Fibroblast of lung (primary cell): ENCODE measurements at regions not wholly inside any gene's neighbourhood (a gene's known extent, or its start where the extent isn't known, plus 50 kb on each side); places are given as distances from the start of the nearest gene placed in this dataset.
A peak's percentile ranks its signal among the peaks of the same experiment; 100 is the strongest.

Experiments used
- DNase-seq, 2 donors: peaks; one replicate each; pipeline versions ENCODE4 v3.0.0 to v3.0.0-alpha.2; 2010; ENCODE audit warnings: low read depth in 2 of 2
- H2AFZ ChIP-seq: 2 replicates; pipeline ENCODE4 v1.5.1; 2012; ENCODE audit warnings: low read length, control low read depth, inconsistent platforms
- H3K27ac ChIP-seq: 2 replicates; pipeline ENCODE4 v1.5.1; 2011; ENCODE audit warnings: low read length, control low read depth; ENCODE audit not compliant: insufficient read depth
- H3K27me3 ChIP-seq: 2 replicates; pipeline ENCODE4 v1.5.1; 2011; ENCODE audit warnings: mild to moderate bottlenecking, low read length; ENCODE audit not compliant: control insufficient read depth, insufficient read depth
- H3K36me3 ChIP-seq: 2 replicates; pipeline ENCODE4 v1.5.1; 2011; ENCODE audit warnings: low read length; ENCODE audit not compliant: control insufficient read depth, insufficient read depth
- H3K4me1 ChIP-seq: 2 replicates; pipeline ENCODE4 v1.5.1; 2011; ENCODE audit warnings: low read length; ENCODE audit not compliant: control insufficient read depth, insufficient read depth; ENCODE audit errors: extremely low read depth
- H3K4me2 ChIP-seq: 2 replicates; pipeline ENCODE4 v1.5.1; 2011; ENCODE audit warnings: low read length, control low read depth; ENCODE audit not compliant: insufficient read depth; ENCODE audit errors: extremely low read depth
- H3K4me3 ChIP-seq, 4 experiments: fragments of 200-600 bp in 1 of 4; sonication (generic) in 1 of 4; replicated peaks in 1 of 4; 2 replicates each; pipeline ENCODE4 v1.5.1; 2011 to 2016; ENCODE audit warnings: low read length in 4 of 4, low read depth in 3 of 4, mild to moderate bottlenecking in 3 of 4, control low read depth in 2 of 4, inconsistent platforms in 1 of 4, mixed read lengths in 1 of 4; ENCODE audit not compliant: insufficient read depth in 1 of 4; ENCODE audit errors: control extremely low read depth in 1 of 4
- H3K79me2 ChIP-seq: 2 replicates; pipeline ENCODE4 v1.5.1; 2012; ENCODE audit warnings: mild to moderate bottlenecking, low read length, inconsistent platforms; ENCODE audit not compliant: control insufficient read depth, insufficient read depth
- H3K9ac ChIP-seq: 2 replicates; pipeline ENCODE4 v1.5.1; 2011; ENCODE audit warnings: mild to moderate bottlenecking, low read length, control low read depth; ENCODE audit not compliant: insufficient read depth
- H3K9me3 ChIP-seq: 2 replicates; pipeline ENCODE4 v1.5.1; 2012; ENCODE audit warnings: low read depth, low read length; ENCODE audit not compliant: control insufficient read depth, insufficient read depth
- H4K20me1 ChIP-seq: 2 replicates; pipeline ENCODE4 v1.5.1; 2011; ENCODE audit warnings: low read length; ENCODE audit not compliant: control insufficient read depth, insufficient read depth; ENCODE audit errors: extremely low read depth
- CTCF ChIP-seq, 2 donors: IDR thresholded peaks in 1 of 2; conservative IDR thresholded peaks in 1 of 2; 1 replicate in 1 of 2; 2 replicates in 1 of 2; pipeline ENCODE4 v1.5.1; 2011 to 2012; ENCODE audit warnings: low read length in 2 of 2, control low read depth in 1 of 2, inconsistent platforms in 1 of 2, low read depth in 1 of 2, mild to moderate bottlenecking in 1 of 2
- EZH2 ChIP-seq: IDR thresholded peaks from 2 replicates; pipeline ENCODE4 v1.5.1; 2012; ENCODE audit warnings: low read length, control low read depth, mild to moderate bottlenecking; ENCODE audit errors: missing control alignments

GRCh38 chr3:160163229-160163878, 61.9 kb upstream of the C3orf80 start:
- DNase-seq = peak in 1 of 2 donors; percentile 62
- H3K9ac ChIP-seq = no peak overlapping the region

GRCh38 chr3:160168246-160168645, 57.0 kb upstream of the C3orf80 start:
- H3K9ac ChIP-seq = no peak overlapping the region
- H2AFZ ChIP-seq = peak overlapping the region; percentile 9
- DNase-seq = no peak
- H3K4me1 ChIP-seq = peaks cover 8% of the 10 kb centered on the region
- no peaks in the 10 kb centered on the region for H3K36me3 ChIP-seq
- no peaks in the 10 kb centered on the region for H3K9me3 ChIP-seq
- no peak overlapping the region for H3K27ac ChIP-seq
- no peak overlapping the region for H3K4me3 ChIP-seq
- H3K27me3 ChIP-seq = no peaks in the 10 kb centered on the region
- no peaks in the 10 kb centered on the region for H3K79me2 ChIP-seq
- TF ChIP-seq EZH2 (no peak), CTCF (conservative IDR thresholded peaks at IDR 0.05 in 1 of 2, IDR thresholded peaks at IDR 0.05 in 1 of 2; ENCODE audit: low read depth in 1 of 2, low read length in 2 of 2) (no peak)
- no peak overlapping the region for H3K4me2 ChIP-seq
- no peaks in the 10 kb centered on the region for H4K20me1 ChIP-seq

More at GRCh38 chr3:160163229-160163878, 61.9 kb upstream of the C3orf80 start:
- Histone ChIP-seq H3K36me3 (no peaks in the 10 kb centered on the region), H3K27me3 (no peaks in the 10 kb centered on the region), H2AFZ (no peak overlapping the region), H4K20me1 (no peaks in the 10 kb centered on the region), H3K27ac (no peak overlapping the region), H3K79me2 (no peaks in the 10 kb centered on the region), H3K4me2 (no peak overlapping the region), H3K9me3 (no peaks in the 10 kb centered on the region), H3K4me1 (no peaks in the 10 kb centered on the region), H3K4me3 (no peak overlapping the region)
- TF ChIP-seq CTCF (conservative IDR thresholded peaks at IDR 0.05 in 1 of 2, IDR thresholded peaks at IDR 0.05 in 1 of 2; ENCODE audit: low read depth in 1 of 2, low read length in 2 of 2) = peak in 1 of 2 donors; percentile 46
- no peak for TF ChIP-seq EZH2

GRCh38 chr3:160169139-160169976, 55.9 kb upstream of the C3orf80 start:
- DNase-seq = peak; percentile 82 to 98
- Histone ChIP-seq H3K36me3 (no peaks in the 10 kb centered on the region), H3K79me2 (no peaks in the 10 kb centered on the region), H3K27me3 (no peaks in the 10 kb centered on the region), H3K4me3 (no peak overlapping the region), H3K4me1 (peaks cover 8% of the 10 kb centered on the region), H3K9ac (no peak overlapping the region), H3K27ac (peak overlapping the region; percentile 35), H4K20me1 (no peaks in the 10 kb centered on the region), H3K4me2 (peak overlapping the region; percentile 62), H2AFZ (peak overlapping the region; percentile 13), H3K9me3 (no peaks in the 10 kb centered on the region)
- TF ChIP-seq EZH2 (no peak), CTCF (conservative IDR thresholded peaks at IDR 0.05 in 1 of 2, IDR thresholded peaks at IDR 0.05 in 1 of 2; ENCODE audit: low read depth in 1 of 2, low read length in 2 of 2) (no peak)
